ENCODE measurements at regions not wholly inside any gene's neighbourhood (a gene's known extent, or its start where the extent isn't known, plus 50 kb on each side); places are given as distances from the start of the nearest gene placed in this dataset.

GRCh38 chr19:30093966-30094755 is 152.1 kb downstream of the URI1 start:
- Histone ChIP-seq H3K9ac (ENCODE audit: low read length) (no peak overlapping the region), H2AFZ (ENCODE audit: low read length) (no peak overlapping the region), H4K20me1 (ENCODE audit: insufficient read depth, low read length) (no peaks in the 10 kb centered on the region), H3K27ac (ENCODE audit: low read length) (no peak overlapping the region), H3K9me3 (replicated peaks; ENCODE audit: insufficient read depth, low read length) (no peaks in the 10 kb centered on the region), H3K36me3 (replicated peaks; ENCODE audit: insufficient read depth, low read length) (no peaks in the 10 kb centered on the region), H3K27me3 (replicated peaks; ENCODE audit: insufficient read depth, low read length) (peaks cover 62% of the 10 kb centered on the region), H3F3A (ENCODE audit: insufficient read depth, low read length) (no peaks in the 10 kb centered on the region), H3K4me1 (ENCODE audit: low read length) (no peaks in the 10 kb centered on the region), H3K79me2 (ENCODE audit: low read length) (no peaks in the 10 kb centered on the region), H3K4me3 (ENCODE audit: low read length) (no peak overlapping the region), H3K4me2 (ENCODE audit: low read depth, low read length) (no peak overlapping the region), H3K9me2 (replicated peaks; ENCODE audit: insufficient read depth, low read length) (no peaks in the 10 kb centered on the region)
- no peak for DNase-seq
- TF ChIP-seq EZH2phosphoT487 (IDR thresholded peaks at IDR 0.05; ENCODE audit: low read length) (no peak), EZH2 (optimal IDR thresholded peaks at IDR 0.05; ENCODE audit: low read depth, low read length) (no peak), CTCF (IDR thresholded peaks at IDR 0.05; ENCODE audit: low read length) (no peak)

- Histone ChIP-seq H3K79me2 (ENCODE audit: low read length) (no peaks in the 10 kb centered on the region), H3K9me3 (replicated peaks; ENCODE audit: insufficient read depth, low read length) (no peaks in the 10 kb centered on the region), H4K20me1 (ENCODE audit: insufficient read depth, low read length) (no peaks in the 10 kb centered on the region), H3K27me3 (replicated peaks; ENCODE audit: insufficient read depth, low read length) (peaks cover 56% of the 10 kb centered on the region), H3K4me1 (ENCODE audit: low read length) (no peaks in the 10 kb centered on the region), H3K9ac (ENCODE audit: low read length) (no peak overlapping the region), H3K27ac (ENCODE audit: low read length) (no peak overlapping the region), H3K4me3 (ENCODE audit: low read length) (no peak overlapping the region), H3F3A (ENCODE audit: insufficient read depth, low read length) (no peaks in the 10 kb centered on the region), H3K4me2 (ENCODE audit: low read depth, low read length) (no peak overlapping the region), H3K36me3 (replicated peaks; ENCODE audit: insufficient read depth, low read length) (no peaks in the 10 kb centered on the region), H3K9me2 (replicated peaks; ENCODE audit: insufficient read depth, low read length) (no peaks in the 10 kb centered on the region), H2AFZ (ENCODE audit: low read length) (no peak overlapping the region)
- TF ChIP-seq CTCF (IDR thresholded peaks at IDR 0.05; ENCODE audit: low read length) = no peak
- TF ChIP-seq EZH2 (optimal IDR thresholded peaks at IDR 0.05; ENCODE audit: low read depth, low read length) = no peak
- TF ChIP-seq EZH2phosphoT487 (IDR thresholded peaks at IDR 0.05; ENCODE audit: low read length) = no peak
- DNase-seq = no peak
These were observed 152.7 kb downstream of the URI1 start for GRCh38 chr19:30094756-30095140.

GRCh38 chr19:30095171-30095570 is 153.1 kb downstream of the URI1 start:
- peaks cover 52% of the 10 kb centered on the region for H3K27me3 ChIP-seq (replicated peaks; ENCODE audit: insufficient read depth, low read length)
- H3K9ac ChIP-seq (ENCODE audit: low read length) = no peak overlapping the region
- TF ChIP-seq EZH2phosphoT487 (IDR thresholded peaks at IDR 0.05; ENCODE audit: low read length) (no peak), EZH2 (optimal IDR thresholded peaks at IDR 0.05; ENCODE audit: low read depth, low read length) (no peak), CTCF (IDR thresholded peaks at IDR 0.05; ENCODE audit: low read length) (no peak)
- H3F3A ChIP-seq (ENCODE audit: insufficient read depth, low read length) = no peaks in the 10 kb centered on the region
- no peak overlapping the region for H2AFZ ChIP-seq (ENCODE audit: low read length)
- H3K36me3 ChIP-seq (replicated peaks; ENCODE audit: insufficient read depth, low read length) = no peaks in the 10 kb centered on the region
- no peaks in the 10 kb centered on the region for H4K20me1 ChIP-seq (ENCODE audit: insufficient read depth, low read length)
- H3K4me1 ChIP-seq (ENCODE audit: low read length) = no peaks in the 10 kb centered on the region
- H3K27ac ChIP-seq (ENCODE audit: low read length) = no peak overlapping the region
- H3K9me3 ChIP-seq (replicated peaks; ENCODE audit: insufficient read depth, low read length) = no peaks in the 10 kb centered on the region
- H3K9me2 ChIP-seq (replicated peaks; ENCODE audit: insufficient read depth, low read length) = no peaks in the 10 kb centered on the region
- no peak for DNase-seq
- H3K79me2 ChIP-seq (ENCODE audit: low read length) = no peaks in the 10 kb centered on the region
- H3K4me3 ChIP-seq (ENCODE audit: low read length) = no peak overlapping the region
- H3K4me2 ChIP-seq (ENCODE audit: low read depth, low read length) = no peak overlapping the region

All from MM.1S (cell line).